Neuronal stem cell (in vitro differentiated cells): ENCODE measurements at regions not wholly inside any gene's neighbourhood (a gene's known extent, or its start where the extent isn't known, plus 50 kb on each side); places are given as distances from the start of the nearest gene placed in this dataset.
"Not testable (repeated sequence)": the region's sequence is repeated elsewhere in the genome, so short reads cannot be mapped to it uniquely, and the experiment has no call there.

ENCODE experiments used
- DNase-seq: peaks from one replicate; pipeline ENCODE4 v3.0.0-alpha.2; 2013; ENCODE audit warnings: low spot score
- H2AFZ ChIP-seq: one replicate; pipeline ENCODE4 v1.6.1; 2013; ENCODE audit warnings: mild to moderate bottlenecking, low read length, inconsistent platforms
- H2AK5ac ChIP-seq: 2 replicates; pipeline ENCODE4 v1.6.1; 2013; ENCODE audit warnings: low read depth, mild to moderate bottlenecking, inconsistent platforms, low read length, moderate library complexity, mixed read lengths
- H2BK120ac ChIP-seq: 2 replicates; pipeline ENCODE4 v1.6.1; 2013; ENCODE audit warnings: low read depth, mild to moderate bottlenecking, inconsistent platforms, low read length, moderate library complexity, mixed read lengths
- H2BK12ac ChIP-seq: one replicate; pipeline ENCODE4 v1.6.1; 2013; ENCODE audit warnings: low read length, inconsistent platforms
- H2BK15ac ChIP-seq: 2 replicates; pipeline ENCODE4 v1.6.1; 2013; ENCODE audit warnings: mild to moderate bottlenecking, low read length, inconsistent platforms, mixed read lengths
- H2BK5ac ChIP-seq: one replicate; pipeline ENCODE4 v1.6.1; 2013; ENCODE audit warnings: inconsistent platforms, mild to moderate bottlenecking, low read length, moderate library complexity
- H3K14ac ChIP-seq: one replicate; pipeline ENCODE4 v1.6.1; 2013; ENCODE audit warnings: low read length, inconsistent platforms
- H3K18ac ChIP-seq: 2 replicates; pipeline ENCODE4 v1.6.1; 2013; ENCODE audit warnings: low read length, inconsistent platforms
- H3K23ac ChIP-seq: 2 replicates; pipeline ENCODE4 v1.6.1; 2013; ENCODE audit warnings: low read depth, mild to moderate bottlenecking, mixed read lengths, low read length, inconsistent platforms; ENCODE audit not compliant: poor library complexity
- H3K27ac ChIP-seq: replicated peaks from 3 replicates; pipeline ENCODE4 v1.5.1; 2013; ENCODE audit warnings: low read length, inconsistent platforms
- H3K27me3 ChIP-seq, 3 experiments: 2 replicates each; pipeline ENCODE4 v1.6.1; 2013; ENCODE audit warnings: low read length in 3 of 3, mild to moderate bottlenecking in 2 of 3, inconsistent platforms in 1 of 3, low read depth in 1 of 3, mixed read lengths in 1 of 3, moderate library complexity in 1 of 3; ENCODE audit not compliant: control insufficient read depth in 3 of 3, insufficient read depth in 3 of 3
- H3K36me3 ChIP-seq, 2 donors: replicated peaks in 1 of 2; 2 replicates each; pipeline ENCODE4 v1.6.1; 2013; ENCODE audit warnings: low read length in 2 of 2; ENCODE audit not compliant: control insufficient read depth in 2 of 2, insufficient read depth in 2 of 2
- H3K4ac ChIP-seq: 2 replicates; pipeline ENCODE4 v1.6.1; 2013; ENCODE audit warnings: inconsistent platforms, mild to moderate bottlenecking, low read length, moderate library complexity
- H3K4me1 ChIP-seq, 2 donors: 1 replicate in 1 of 2; 2 replicates in 1 of 2; pipeline ENCODE4 v1.6.1; 2013; ENCODE audit warnings: low read length in 2 of 2, low read depth in 1 of 2; ENCODE audit not compliant: control insufficient read depth in 2 of 2, insufficient read depth in 1 of 2
- H3K4me2 ChIP-seq: one replicate; pipeline ENCODE4 v1.6.1; 2013; ENCODE audit warnings: mild to moderate bottlenecking, low read length, inconsistent platforms; ENCODE audit not compliant: insufficient read depth, poor library complexity, severe bottlenecking
- H3K4me3 ChIP-seq, 2 donors: 2 replicates each; pipeline ENCODE4 v1.5.1; 2013; ENCODE audit warnings: low read length in 2 of 2, mild to moderate bottlenecking in 2 of 2, inconsistent platforms in 1 of 2, moderate library complexity in 1 of 2
- H3K79me1 ChIP-seq: one replicate; pipeline ENCODE4 v1.6.1; 2013; ENCODE audit warnings: low read depth, mild to moderate bottlenecking, inconsistent platforms, low read length, moderate library complexity
- H3K9ac ChIP-seq: one replicate; pipeline ENCODE4 v1.6.1; 2013; ENCODE audit warnings: mild to moderate bottlenecking, low read depth, low read length, inconsistent platforms; ENCODE audit not compliant: poor library complexity
- H3K9me3 ChIP-seq, 2 donors: replicated peaks in 1 of 2; 2 replicates each; pipeline versions ENCODE3 to v1.6.1; 2013; ENCODE audit warnings: low read length in 2 of 2, mild to moderate bottlenecking in 2 of 2, inconsistent platforms in 1 of 2, low read depth in 1 of 2, mixed read lengths in 1 of 2, moderate library complexity in 1 of 2; ENCODE audit not compliant: control insufficient read depth in 2 of 2, insufficient read depth in 1 of 2
- H4K8ac ChIP-seq: one replicate; pipeline ENCODE4 v1.6.1; 2013; ENCODE audit warnings: low read depth, mild to moderate bottlenecking, inconsistent platforms, low read length, moderate library complexity
- H4K91ac ChIP-seq: one replicate; pipeline ENCODE4 v1.6.1; 2013; ENCODE audit warnings: low read length, low read depth, mild to moderate bottlenecking, inconsistent platforms; ENCODE audit not compliant: poor library complexity
- WGBS, 2 donors: extraction: QIAGEN DNeasy Blood & Tissue Kit; methylation state at CpG; one replicate each; pipeline ENCODE4 v1.1.7; 2013; ENCODE audit warnings: missing lambda C conversion rate in 2 of 2, mixed read lengths in 1 of 2; ENCODE audit not compliant: insufficient read length in 2 of 2, insufficient replicate concordance in 1 of 2; ENCODE audit errors: extremely low coverage in 2 of 2; 5-methylcytosine and 5-hydroxymethylcytosine counted together

- not testable (repeated sequence) for H3K4ac ChIP-seq, H2BK5ac ChIP-seq, H3K4me3 ChIP-seq, H3K14ac ChIP-seq, H3K9me3 ChIP-seq, H3K9ac ChIP-seq, DNase-seq, H3K4me2 ChIP-seq, H2AFZ ChIP-seq, H4K8ac ChIP-seq, H2BK12ac ChIP-seq, H3K27me3 ChIP-seq, H2BK15ac ChIP-seq, H3K27ac ChIP-seq, H3K18ac ChIP-seq, H3K79me1 ChIP-seq, H3K4me1 ChIP-seq, H2BK120ac ChIP-seq, H3K23ac ChIP-seq, H4K91ac ChIP-seq, H3K36me3 ChIP-seq, H2AK5ac ChIP-seq
- WGBS, 2 donors: no CpG with 5 or more reads among the region's 10 CpGs
These were observed 118.8 kb upstream of the IKBKE start for GRCh38 chr1:206351276-206352052.

GRCh38 chr1:206356310-206356709 lies 114.0 kb upstream of the IKBKE start:
- not testable (repeated sequence) for H3K18ac ChIP-seq, H3K36me3 ChIP-seq, H3K4me2 ChIP-seq, H2AK5ac ChIP-seq, H2AFZ ChIP-seq, H4K8ac ChIP-seq, H3K4me1 ChIP-seq, H2BK15ac ChIP-seq, H2BK120ac ChIP-seq, H3K4me3 ChIP-seq, H3K9ac ChIP-seq, H3K27ac ChIP-seq, H3K9me3 ChIP-seq, H3K4ac ChIP-seq, DNase-seq, H3K23ac ChIP-seq, H4K91ac ChIP-seq, H2BK5ac ChIP-seq, H3K14ac ChIP-seq, H2BK12ac ChIP-seq, H3K27me3 ChIP-seq, H3K79me1 ChIP-seq

- not testable (repeated sequence) for H3K4ac ChIP-seq, H2AFZ ChIP-seq, H3K18ac ChIP-seq, H2BK120ac ChIP-seq, H3K36me3 ChIP-seq, H3K79me1 ChIP-seq, H3K9me3 ChIP-seq, H3K27me3 ChIP-seq, H3K4me1 ChIP-seq, H3K4me3 ChIP-seq, H2BK15ac ChIP-seq, H3K14ac ChIP-seq, H3K27ac ChIP-seq, H2BK12ac ChIP-seq, H2BK5ac ChIP-seq, H3K4me2 ChIP-seq, H2AK5ac ChIP-seq, H3K23ac ChIP-seq, DNase-seq, H3K9ac ChIP-seq, H4K8ac ChIP-seq, H4K91ac ChIP-seq
- no CpG with 5 or more reads among the region's 3 CpGs for WGBS, 2 donors
These were observed 112.3 kb upstream of the IKBKE start for GRCh38 chr1:206357962-206358361.

- not testable (repeated sequence) for H3K4ac ChIP-seq, DNase-seq, H2BK5ac ChIP-seq, H3K9ac ChIP-seq, H3K36me3 ChIP-seq, H3K18ac ChIP-seq, H4K8ac ChIP-seq, H3K9me3 ChIP-seq, H3K27me3 ChIP-seq, H3K4me2 ChIP-seq, H3K79me1 ChIP-seq, H3K4me1 ChIP-seq, H3K4me3 ChIP-seq, H2BK120ac ChIP-seq, H2AK5ac ChIP-seq, H3K14ac ChIP-seq, H3K27ac ChIP-seq, H2BK12ac ChIP-seq, H2AFZ ChIP-seq, H2BK15ac ChIP-seq, H4K91ac ChIP-seq, H3K23ac ChIP-seq
- WGBS, 2 donors: no CpG with 5 or more reads among the region's 3 CpGs
These were observed 111.5 kb upstream of the IKBKE start for GRCh38 chr1:206358771-206359170.
